ENCODE measurements at regions not wholly inside any gene's neighbourhood (a gene's known extent, or its start where the extent isn't known, plus 50 kb on each side); places are given as distances from the start of the nearest gene placed in this dataset.

DNA sequence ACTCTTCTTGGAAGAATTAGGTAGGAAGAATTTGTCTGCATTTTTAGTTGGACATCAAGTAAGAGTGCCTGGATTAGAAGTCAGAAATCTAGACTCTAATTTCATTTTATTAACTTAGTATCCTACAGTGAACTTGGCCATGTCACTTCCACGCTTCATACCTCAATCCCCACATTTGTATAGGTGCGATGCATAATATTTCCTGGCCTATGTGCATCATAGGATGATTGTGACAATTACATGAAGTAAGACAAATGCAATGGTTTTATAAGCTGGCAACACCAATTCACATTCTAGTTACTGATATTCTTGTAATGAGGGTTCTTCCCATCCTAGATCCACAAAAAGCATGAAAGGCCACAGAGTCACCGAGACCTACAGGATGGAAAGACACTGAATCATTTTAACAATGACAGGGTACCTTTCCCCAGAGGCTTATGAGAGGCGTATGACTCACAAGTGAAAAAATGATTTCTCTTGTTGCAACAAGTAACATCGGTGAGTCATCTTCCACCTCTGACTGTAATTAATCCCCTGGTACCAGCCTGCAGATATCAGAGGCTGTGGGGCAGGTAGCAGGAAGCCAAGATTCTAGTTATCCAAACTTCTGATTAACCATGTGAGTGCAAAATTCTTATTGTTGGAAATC lies 56.0 kb upstream of the OR5AK2 start:
- DNase-seq (ENCODE audit: low read depth in 2 of 2), result no peak

DNA sequence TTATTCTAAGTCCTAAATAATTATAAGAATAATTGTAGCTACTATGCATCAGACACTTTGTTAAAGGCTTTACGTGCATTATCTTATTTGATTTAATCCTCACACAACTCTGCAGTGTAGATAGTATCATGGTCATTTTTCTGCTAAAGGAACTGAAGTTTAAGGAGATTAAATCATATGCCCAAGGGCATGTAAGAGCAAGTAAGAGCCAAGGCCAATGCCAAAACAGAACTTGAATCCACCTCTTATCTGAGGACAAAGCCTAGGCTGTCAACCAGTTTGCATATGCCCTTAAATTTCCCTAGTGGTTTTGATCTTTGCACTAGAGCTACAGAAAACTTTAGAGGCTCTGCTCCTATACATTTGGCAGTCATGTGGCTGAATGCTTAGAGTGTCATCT lies 65.6 kb upstream of the OR5AK2 start:
- DNase-seq (ENCODE audit: low read depth in 2 of 2), result no peak

- DNase-seq (ENCODE audit: low read depth in 2 of 2), result no peak
Measured at GRCh38 chr11:56922421-56922820, 66.3 kb upstream of the OR5AK2 start.

DNA sequence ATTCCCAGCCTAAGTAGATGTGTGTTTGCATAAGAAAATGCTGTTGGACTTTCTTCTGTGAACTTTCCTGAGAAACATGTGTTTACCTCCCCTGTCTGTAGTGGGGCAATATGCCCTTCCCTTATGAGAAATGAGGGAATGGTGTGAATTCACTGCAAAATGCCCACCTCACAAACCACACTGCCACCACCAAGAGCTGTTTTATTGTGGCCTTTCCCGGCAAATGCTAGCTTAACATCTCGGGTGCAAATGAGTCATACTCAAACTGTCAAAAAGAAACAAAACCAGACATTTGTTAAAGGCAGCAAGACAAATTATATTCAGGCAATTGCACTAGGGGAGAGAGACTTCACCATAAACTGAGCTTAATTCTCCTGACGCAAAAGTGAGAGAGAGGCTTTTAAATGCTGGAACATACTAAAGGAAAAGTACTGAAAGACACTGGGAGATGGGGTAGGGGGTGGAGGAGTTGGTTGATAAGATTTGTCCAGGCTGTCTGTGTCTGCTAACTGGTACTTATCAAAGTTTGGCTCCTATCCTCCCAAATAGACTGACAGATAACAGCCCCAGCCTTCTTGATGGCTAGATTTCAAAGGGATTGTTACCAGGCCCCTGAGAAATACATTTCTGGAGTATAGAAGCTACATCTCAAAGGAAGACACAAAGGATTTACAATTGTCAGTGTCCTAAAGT lies 70.9 kb upstream of the OR5AK2 start:
- DNase-seq (ENCODE audit: low read depth in 2 of 2), result no peak

- no peak for DNase-seq (ENCODE audit: low read depth in 2 of 2)
Measured at GRCh38 chr11:56916587-56916986, 72.1 kb upstream of the OR5AK2 start.

DNA sequence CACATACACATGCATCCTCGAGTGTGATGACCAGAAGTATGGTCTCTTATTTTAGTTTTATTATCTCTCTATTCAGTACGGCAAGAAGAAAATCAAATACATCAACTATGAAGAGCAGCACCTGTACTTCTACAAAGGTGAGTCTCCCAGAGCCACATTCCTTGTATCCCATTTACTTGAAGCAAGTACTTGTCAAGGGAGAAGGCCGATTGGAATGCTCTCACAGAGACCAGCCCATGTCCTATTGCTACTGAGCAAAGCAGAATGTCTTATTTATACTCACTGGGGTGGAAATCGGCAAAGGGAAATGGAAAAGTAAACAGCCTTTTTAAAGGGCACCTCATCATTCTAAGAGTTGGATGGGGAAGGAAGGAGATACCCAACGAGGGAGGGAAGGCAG lies 72.6 kb upstream of the OR5AK2 start:
- DNase-seq (ENCODE audit: low read depth in 2 of 2), result no peak

DNA sequence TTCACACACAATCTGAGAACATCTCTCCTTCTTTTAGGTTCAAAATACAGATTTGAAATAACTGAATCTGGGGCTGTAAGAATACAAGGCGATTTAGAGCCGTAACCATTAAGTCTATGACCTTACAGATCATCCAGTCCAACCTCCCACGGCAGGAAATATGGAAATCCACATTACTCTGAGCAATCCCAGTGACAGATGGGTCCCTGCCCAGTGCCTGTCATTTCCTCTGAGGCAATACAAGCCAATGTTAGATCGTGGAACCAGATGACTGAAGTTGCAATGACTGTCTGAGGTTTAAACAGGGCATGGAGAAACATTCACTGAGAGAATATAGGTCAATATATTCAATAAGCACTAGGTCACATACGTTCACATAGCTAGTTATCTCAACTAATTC lies 77.4 kb upstream of the OR5AK2 start:
- no peak for DNase-seq (ENCODE audit: low read depth in 2 of 2)

DNA sequence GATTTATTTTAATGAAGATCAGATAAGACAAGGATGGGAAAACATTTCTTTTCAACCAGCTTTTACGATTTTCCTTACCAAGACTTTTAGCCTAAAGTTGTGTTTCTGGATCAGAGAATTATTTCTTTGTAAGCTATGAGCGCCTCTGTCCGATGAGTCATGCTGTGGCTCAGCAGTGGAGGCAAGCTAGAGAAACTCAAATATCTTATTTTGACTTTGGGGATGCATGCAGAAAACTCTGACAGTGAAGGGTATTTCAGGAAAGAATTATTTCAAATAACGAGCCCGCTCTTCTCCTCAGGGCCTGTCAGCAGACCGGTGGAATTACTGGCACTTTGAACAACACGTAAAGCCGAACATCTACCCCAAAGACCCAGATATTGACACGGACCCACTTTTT lies 77.9 kb upstream of the OR5AK2 start:
- no peak for DNase-seq (ENCODE audit: low read depth in 2 of 2)

- DNase-seq (ENCODE audit: low read depth in 2 of 2), result no peak
Measured at GRCh38 chr11:56910046-56910773, 78.5 kb upstream of the OR5AK2 start.

GRCh38 chr11:56909563-56909962 lies 79.2 kb upstream of the OR5AK2 start:
- DNase-seq (ENCODE audit: low read depth in 2 of 2), result no peak

DNA sequence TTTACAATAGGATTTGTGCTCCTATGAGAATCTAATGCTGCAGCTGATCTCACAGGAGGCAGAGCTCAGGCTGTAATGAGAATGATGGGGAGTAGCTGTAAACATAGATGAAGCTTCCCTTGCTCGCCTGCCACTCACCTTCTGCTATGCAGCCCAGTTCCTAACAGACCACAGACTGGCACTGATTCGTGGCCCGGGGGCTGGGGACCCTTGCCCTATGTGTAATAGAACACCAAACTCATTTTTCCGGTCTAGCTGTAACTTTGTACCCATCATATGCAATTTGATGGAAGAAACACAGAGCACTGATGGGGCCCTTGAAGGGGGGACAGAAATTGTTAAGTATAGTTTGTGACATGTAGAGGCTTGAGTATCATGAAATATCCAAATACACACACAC lies 79.6 kb upstream of the OR5AK2 start:
- no peak for DNase-seq (ENCODE audit: low read depth in 2 of 2)

GRCh38 chr11:56906683-56907148 lies 82.0 kb upstream of the OR5AK2 start:
- DNase-seq (ENCODE audit: low read depth in 2 of 2), result no peak

DNA sequence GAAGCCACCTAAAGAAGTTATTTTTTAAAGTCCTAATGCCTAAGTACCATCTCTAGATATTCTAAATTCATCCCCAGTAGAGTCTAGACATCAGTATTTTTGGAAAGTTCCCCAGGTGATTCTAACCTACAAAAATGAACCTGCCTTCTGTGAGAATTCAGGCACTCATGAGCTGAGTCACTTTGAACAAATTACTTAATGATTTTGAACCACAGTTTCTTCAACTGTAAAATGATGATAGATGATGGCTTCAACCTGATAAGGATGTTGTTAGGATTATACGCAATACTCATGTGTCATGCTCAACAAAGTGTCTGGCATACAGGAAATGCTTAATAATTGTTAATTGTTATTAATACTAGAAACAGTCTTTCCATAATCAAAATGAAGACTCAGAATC lies 82.8 kb upstream of the OR5AK2 start:
- no peak for DNase-seq (ENCODE audit: low read depth in 2 of 2)

GRCh38 chr11:56905442-56905841 lies 83.3 kb upstream of the OR5AK2 start:
- no peak for DNase-seq (ENCODE audit: low read depth in 2 of 2)

DNA sequence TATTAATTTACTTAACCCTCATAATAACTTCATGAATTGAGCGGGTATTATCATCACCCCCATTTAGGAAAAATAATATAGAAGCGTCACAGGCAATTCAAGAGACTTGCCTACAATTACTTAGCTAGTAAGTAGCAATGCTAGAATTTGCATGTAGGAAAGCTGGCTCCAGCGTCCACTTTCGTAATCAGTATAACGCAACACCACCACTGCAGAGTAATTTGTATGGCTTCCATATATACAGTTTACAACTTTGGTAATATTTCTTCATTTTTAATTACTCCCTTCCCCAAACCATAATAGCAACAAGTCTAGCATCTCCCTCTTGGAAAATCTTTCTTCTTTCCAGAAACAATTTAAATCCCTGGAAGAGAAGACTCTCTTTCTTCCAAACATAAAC lies 89.9 kb upstream of the OR5AK2 start:
- no peak for DNase-seq (ENCODE audit: low read depth in 2 of 2)

DNA sequence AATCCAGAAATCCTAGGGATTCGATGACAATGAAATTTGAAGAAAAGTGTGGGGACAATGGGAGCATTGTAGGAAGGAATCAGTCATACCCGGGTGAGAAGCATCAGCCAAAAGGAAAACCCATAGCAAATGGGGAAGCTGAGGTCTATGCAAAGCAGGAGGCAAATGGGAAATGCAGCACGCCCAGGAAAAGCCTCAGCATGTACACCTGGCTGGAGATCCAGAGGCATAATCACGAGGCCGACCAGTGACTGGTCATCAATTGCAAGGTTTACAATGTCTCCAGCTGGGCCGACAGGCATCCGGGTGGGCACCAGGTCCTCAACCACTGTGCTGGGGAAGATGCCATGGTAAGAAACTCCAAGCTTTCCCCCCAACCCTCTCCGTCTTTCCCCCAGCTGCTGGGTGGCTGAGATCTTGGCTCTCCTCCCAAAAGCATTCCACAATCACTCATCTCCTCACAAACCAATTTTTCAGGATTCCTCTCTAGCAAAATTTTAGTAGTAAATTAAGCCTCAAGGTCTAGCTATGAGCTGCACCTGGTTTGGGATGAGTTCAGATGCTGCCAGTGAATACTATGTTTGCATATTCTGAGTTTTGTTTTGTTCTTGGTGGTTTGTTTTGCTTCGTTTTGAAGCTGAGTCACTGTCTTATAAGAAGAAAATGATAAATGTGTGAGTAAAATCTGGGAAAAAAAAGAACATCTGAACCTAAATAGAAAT lies 98.0 kb upstream of the OR5AK2 start:
- DNase-seq (ENCODE audit: low read depth in 2 of 2), result no peak

GRCh38 chr11:56889986-56890385 lies 98.7 kb upstream of the OR5AK2 start:
- DNase-seq (ENCODE audit: low read depth in 2 of 2), result no peak

DNA sequence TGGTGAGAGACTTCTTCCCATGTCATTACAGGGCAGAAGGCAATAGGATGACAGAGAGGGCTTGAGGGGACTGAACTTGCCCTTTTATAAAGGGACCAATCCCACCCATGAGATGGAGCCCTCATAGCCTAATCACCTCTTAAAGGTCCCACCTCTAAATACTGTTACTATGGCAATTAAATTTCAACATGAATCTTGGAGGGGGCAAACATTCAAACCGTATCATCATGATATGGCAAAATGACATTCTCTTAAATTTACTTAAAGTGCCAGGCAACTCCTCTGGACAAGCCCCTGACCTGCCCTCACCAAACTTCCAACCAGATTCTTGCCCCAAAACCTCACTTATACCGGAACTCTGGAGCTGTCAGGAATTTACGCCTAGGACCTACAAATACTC lies 100.8 kb upstream of the OR5AK2 start:
- DNase-seq (ENCODE audit: low read depth in 2 of 2), result no peak

GRCh38 chr11:56886455-56886854 lies 102.3 kb upstream of the OR5AK2 start:
- no peak for DNase-seq (ENCODE audit: low read depth in 2 of 2)

- no peak for DNase-seq (ENCODE audit: low read depth in 2 of 2)
Measured at GRCh38 chr11:56885854-56886253, 102.9 kb upstream of the OR5AK2 start.

- DNase-seq (ENCODE audit: low read depth in 2 of 2), result no peak
Measured at GRCh38 chr11:56885177-56885576, 103.5 kb upstream of the OR5AK2 start.

DNA sequence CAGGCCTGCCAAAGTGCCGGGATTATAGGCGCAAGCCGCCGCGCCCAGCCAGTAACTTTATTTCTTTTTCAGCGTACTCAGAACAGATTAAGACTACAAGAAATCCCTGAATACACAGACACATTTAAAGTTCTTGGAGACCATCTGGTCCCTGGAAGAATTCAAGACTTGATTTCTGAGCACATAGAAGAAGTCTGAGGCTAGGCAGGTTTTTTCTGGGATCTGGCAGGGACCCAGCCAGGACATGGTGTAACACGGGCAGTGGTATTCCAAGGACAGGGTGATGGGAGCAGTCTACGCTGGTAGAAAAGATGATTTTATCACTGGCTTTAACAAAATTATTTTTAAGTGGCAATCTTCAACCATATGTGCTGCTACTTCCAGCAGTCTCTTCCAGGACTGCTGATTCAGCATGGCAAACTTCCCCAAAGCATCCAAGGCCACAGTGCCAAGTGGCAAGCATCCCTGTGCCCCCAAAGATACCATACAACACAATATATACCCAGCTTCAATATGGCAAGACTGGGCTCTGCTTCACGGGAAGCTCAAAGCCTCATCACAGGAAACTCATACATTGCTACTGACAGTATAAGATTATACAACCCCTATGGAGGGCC lies 105.2 kb upstream of the OR5AK2 start:
- DNase-seq (ENCODE audit: low read depth in 2 of 2), result no peak

All from stimulated activated CD4-positive, alpha-beta T cell treated with anti-CD3 and anti-CD28 coated beads, Interleukin-4, amount 100 ng/mL, for 48 hours (primary cell).